Stimulated activated CD4-positive, alpha-beta T cell treated with anti-CD3 and anti-CD28 coated beads, TNF-alpha, amount 100 ng/mL, for 4 hours (primary cell): ENCODE measurements at regions not wholly inside any gene's neighbourhood (a gene's known extent, or its start where the extent isn't known, plus 50 kb on each side); places are given as distances from the start of the nearest gene placed in this dataset.

Experiments
- DNase-seq, 3 experiments: peaks; one replicate each; pipeline ENCODE4 v3.0.0-alpha.2; 2020; ENCODE audit warnings: low read depth in 3 of 3

DNA sequence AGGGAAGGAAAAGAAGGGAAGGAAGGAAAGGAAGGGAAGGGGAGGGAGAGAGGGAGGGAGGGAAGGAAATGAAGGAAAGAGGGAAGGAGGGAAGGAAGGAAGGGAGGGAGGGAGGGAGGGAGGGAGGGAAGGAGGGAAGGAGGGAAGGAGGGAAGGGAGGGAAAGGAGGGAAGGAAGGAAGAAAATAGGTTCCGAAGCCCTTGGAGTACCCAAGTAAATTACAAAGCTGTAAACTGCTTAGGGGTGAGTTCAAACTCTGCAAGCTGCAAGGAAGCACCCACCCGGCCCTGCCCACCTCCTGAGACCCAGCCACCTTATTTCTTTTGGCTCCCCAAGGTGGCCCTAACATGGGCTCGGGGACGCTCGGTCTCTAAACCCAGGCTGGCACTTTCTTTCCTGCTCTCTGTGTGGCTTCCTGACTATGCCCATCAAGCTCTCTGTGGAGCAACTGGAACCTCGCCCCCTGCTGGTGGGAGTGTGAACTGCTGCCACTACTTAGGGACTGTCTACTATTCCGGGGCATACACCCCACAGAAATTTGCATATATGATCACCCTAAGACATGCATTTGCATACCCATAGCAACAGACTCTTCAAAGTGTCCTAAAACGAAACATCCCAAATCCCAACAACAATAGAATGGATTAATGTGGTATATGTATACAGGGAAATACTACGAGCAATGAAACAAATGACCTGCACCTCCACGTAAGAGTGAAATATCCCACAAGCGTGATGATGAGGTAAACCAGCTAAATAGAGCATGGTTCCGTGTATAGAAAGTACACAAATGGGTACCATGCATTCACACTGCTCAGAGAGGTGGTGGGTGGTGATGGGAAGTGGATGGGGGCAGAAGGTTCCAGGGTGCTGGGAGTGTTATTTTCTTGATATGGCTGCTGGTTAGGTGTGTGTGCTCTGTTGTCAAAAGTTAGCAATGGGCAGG is 151.7 kb upstream of the TBL1X start:
- DNase-seq = peak; percentile 46 to 59 (median 58)

DNA sequence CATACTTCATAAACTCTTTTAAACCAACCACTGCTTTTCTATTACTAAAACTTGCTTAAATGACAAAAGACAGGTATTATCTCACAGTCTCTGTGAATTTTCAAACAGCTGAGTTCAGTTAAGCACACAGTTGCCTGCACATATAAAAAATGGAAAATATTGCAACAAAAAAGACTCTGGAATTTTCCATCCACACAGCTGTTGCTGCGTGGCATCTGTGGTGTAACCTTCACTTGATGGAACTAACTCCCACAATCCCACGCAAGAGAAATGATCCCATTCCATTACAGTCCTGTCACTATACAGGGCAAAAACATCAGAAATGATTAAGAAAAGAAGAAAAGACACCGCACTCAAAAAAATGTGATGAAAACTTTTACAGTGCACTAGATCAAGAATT is 149.8 kb upstream of the TBL1X start:
- no peak for DNase-seq

DNA sequence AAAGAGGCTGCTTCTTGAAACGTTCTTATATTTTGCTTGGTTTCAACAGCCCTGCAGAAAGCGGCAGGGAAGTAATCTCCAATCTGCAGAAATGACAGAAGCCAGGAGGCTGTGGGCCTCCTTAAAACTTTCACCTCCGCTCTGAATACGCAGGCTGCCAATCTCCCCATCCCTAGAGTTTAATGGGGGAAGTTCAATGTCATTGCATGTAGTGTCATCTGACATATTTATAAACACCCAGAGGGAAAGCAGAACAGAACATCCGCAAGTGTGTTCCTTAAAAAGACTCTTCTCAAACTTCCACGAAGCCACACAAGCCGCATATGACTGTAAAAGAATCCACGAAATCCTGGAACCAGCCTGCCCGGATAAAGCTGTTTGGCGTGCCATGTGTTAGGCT is 148.8 kb upstream of the TBL1X start:
- DNase-seq = no peak

DNA sequence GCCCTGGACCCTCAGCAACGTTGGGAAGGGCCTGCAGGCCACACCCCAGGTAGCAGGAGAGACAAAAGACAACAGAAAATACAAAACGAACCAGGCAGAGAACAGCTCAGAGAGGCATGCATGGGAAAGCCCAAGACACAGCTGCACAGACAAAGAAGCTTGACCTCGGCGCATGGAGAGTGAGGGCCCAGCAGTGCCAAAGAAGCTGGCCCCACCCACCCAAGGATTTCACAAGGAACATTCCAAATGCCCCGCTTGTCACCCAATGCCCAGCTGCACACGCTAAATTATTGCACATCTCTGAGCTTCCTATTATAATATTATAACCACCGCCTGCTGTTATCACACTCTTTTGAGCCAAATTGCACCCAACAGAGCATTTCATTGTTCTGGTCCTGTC is 147.7 kb upstream of the TBL1X start:
- DNase-seq = no peak

DNA sequence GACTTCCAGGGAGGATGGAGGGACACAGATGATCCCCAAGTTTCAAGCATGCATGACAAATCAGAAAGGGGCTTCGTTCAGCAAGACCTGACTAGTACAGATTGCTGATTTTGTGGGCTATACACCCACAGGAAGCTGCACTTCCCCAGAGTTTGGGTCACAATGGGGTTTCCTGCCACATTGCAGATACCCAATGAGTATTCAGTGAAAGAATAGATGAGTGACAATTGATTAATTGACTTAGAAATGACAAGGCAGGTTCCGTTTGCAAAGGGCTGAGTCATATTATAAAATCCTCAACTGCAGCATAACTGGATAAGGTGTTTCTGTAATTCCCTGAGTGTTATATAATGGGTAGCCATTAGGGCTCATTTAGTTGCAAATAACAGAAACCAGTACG is 146.6 kb upstream of the TBL1X start:
- DNase-seq = no peak

DNA sequence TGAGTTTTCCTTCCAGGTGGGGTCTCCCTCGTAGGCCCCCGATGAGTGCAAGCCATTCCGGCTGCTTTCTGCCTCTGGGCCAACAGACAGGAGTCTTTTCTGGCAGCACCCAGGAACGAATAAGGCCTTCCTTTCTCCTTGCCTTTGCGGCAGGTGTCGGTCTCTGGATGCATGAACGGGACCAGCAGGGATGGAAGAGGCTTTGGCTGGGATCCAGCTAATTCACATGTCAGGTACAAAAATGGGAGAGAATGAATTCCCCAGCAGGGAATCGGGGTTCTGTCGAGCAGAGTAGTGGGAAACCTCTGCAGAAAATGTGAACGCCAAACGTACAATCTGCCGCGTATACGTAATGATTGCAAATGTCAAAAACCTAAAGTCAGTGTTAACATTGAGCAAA is 146.1 kb upstream of the TBL1X start:
- no peak for DNase-seq

DNA sequence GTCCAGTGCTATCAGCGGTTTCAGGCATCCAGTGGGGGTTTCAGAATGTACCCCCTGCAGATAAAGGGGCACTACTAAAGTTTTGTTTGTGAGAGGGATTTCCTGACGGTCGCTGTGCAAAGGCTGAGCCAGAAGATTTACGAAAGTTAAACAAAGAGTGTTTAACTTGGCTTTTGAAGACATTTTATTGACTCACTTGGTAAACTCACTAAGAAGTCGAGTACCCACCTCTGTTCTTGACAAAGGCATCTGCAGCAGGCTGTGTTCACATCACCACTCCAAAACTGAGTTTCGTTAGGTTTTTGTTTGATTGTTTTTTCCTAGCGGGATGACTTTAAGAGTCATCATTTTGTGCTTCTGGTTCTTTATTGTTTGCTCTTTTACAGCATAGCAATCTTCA is 143.9 kb upstream of the TBL1X start:
- no peak for DNase-seq

DNA sequence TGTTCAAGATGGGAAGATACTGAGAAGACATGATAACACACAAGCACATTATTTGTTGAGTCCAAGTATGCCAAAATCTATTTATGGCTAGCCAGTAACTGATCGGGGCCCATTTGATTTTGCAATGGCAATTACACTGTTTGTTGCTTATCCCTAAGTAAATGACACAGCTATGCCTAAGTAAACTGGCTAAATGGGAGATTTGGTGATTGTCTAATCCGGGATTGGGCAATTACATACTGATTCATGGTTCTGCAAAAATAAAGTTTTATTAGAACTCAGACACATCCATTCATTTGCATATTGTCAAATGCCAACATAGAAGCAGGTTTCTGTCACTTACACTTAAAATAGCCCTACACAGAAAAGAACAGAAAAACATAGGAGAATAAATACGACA is 140.2 kb upstream of the TBL1X start:
- no peak for DNase-seq

DNA sequence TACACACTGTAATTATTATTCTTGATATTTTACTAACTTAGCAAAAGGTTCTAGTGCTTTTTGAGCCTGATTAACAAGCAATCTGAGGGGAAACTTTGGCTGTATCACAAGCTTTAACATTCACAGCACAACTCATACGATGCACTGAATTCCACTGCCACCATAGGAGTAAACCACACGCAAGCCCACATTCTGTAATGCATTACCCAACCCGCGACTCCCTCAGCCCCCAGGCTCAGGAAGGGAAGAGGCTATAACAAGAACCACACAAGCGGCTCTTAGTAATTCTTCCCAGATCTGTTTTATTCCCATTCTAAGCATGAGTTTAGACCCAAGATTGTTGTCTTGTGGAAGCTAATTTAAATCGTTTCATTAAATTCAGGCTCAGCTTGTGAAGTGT is 138.5 kb upstream of the TBL1X start:
- DNase-seq = no peak

DNA sequence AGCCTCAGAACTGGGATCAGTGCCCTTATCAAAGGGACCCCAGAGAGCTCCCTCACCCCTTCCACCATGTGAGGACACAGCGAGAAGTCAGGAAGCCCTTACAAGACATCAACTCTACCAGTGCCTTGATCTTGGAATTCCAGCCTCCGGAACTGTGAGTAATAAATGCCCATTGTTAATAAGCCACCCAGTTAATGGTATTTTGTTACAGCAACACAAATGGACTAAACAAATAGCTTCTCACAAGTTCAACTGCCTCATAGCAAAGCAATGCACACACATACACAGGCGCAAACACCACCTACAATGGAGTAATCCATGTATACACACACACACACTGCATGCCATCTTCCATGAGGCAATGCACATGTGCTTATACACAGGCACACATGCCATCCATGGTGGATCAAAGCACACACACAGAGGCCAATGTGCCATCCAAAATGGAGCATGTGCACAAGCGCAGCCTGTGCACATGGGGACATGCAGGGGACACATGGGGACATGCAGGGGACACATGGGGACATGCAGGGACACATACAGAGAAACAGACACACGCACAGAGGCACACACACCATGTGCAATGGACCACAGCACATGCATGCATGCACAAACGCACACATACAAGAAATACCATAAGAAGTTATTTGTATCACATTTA is 137.6 kb upstream of the TBL1X start:
- DNase-seq = no peak

DNA sequence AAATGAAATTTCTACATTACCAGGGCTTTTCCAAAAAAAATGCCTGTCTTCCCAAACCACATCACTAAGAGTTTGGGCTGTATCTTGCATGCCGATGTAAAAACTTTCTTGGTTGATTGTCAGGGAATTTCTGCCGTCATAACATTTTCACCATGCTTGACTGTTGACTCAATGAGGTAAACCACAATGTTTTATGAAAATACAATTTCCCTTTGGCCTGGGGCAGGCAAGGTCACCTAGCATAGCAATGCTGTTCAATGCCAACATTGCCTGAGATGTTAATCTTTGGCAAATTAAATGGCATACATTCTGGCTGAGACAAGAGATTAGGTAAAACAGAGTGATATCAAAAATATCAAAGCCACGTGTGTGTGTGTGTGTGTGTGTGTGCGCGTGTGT is 137.1 kb upstream of the TBL1X start:
- DNase-seq = no peak

DNA sequence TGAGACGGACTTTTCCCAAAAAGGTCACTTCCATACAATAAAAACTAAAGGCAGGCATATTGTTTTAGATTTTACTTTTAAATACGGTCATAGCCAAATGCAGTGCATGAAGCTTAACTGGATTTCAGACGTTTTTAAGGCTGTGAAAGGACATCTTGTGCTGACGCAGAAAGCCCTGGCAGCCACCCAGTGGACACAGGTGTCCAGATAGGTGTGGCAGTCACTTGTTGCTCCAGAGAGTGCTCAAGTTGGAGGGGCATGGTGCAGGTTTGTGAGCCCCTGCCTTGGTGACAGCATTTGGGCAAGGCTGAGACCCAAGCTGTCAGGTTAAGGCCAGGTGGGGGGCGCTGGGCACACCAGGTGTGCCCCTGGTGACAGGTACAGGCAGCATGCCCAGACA is 135.8 kb upstream of the TBL1X start:
- no peak for DNase-seq

DNA sequence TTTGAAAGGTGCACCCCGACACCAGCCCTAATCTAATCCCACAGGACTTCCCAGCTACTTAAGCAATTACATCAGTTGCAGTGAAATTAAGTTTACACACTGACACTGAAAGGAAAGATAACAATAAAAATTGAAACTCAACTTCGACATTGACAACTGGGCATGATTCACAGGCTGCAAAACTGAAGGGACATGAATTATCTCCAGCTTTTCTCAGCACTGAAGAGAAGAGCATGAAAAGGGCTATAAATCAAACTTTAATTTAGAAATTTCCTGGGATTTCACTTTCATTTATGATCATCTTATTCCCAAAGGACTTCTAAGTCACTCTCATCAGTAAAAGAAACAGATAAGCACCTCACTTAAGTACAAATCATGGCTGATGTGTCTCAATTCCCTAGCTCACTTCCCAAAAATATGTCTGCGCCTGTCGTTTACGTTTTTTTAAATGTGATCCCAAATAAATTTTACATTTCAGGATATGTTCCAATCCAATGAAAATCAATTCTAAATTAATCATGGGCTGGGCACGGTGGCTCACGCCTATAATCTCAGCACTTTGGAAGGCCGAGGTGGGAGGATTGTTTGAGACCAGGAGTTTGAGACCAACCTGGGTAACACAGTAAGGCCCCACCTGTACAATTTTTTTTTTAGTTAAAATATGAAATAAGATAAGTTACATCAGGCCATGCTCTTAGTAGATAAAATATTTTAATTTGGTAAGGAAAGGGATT is 134.4 kb upstream of the TBL1X start:
- DNase-seq = no peak

DNA sequence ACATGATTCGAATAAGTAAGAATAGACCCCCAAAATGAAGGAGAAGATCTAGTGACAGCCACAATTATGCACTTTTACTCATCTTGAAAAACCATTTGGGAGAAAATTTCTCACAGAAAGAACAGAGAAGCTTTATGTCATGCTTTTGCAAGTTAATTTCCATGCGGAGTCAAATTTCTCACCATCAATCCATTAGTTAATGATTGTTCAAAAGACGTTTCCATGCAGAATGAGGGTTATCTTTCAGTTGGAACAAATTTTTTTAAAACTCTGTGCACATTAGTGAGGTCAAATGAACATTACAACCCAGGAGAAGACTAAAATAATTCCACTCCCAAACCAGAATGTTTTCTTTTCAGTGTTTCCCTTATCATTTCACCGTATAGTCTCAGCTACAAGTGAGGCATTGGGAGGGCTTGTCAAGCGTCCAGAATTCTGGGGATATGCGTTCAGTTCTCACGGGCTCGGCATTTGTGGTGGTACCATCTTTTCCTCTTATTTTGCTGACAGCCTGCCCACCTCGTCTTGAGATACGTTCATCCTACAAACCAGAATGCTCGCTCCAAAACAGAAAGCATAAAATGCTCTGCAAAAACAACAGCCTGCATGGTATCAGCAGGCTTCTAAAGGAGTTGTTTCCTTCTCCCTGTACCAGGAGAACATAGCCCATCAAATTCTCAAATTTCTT is 130.8 kb upstream of the TBL1X start:
- DNase-seq = no peak

DNA sequence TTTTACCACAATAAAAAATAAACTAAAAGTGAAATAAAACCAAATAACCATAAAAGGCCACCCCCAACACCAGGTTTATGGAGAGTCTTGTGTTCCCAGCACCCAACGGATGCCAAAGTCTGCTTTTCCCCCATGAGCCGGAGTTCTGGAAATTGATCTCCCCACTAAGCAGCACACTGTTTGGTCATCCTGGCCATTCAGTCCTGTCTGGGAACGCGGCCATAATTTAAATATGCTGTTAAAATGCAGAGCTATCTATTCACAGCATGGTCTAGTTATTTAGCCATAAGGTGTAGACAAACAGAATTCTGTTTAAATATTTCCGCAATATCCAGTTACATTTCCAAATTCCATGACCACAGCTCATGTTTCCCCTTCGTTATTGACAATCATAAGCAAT is 129.6 kb upstream of the TBL1X start:
- no peak for DNase-seq

DNA sequence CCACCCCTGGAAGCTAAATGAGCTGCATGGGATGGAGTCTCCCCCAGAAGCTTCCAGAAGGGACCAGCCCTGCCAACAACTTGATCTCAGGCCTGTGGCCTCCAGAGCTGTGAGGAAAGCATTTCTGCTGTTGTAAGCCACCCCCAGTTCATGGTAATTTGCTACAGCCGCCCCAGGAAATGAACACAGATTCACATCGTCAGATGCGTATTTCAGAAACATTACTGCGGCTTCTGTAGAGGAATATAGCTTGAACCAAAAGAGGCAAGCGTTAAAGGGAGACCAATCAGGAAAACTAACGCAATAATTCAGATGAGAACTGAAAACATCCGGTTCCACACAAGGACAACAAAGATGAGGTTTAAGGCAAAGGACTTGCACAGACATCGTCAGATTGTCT is 128.4 kb upstream of the TBL1X start:
- DNase-seq = no peak

DNA sequence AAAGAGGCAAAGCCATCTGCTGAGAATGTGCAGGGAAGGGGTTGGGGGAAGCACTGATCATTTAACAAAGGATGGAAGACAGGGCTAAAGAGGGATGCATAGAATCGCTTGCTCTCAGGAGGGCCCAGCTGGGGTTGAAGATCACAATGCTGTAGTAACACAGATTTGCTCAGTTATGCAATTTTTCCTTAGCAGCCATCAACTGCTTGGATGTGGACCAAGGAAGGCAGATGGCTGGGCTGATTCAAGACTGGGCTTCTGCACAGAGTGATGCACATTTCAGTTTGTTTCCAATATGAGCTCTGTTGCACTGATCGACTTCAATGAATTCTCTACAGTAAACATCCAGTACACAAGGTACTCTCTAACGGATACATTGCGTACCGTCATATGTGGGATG is 127.8 kb upstream of the TBL1X start:
- no peak for DNase-seq

DNA sequence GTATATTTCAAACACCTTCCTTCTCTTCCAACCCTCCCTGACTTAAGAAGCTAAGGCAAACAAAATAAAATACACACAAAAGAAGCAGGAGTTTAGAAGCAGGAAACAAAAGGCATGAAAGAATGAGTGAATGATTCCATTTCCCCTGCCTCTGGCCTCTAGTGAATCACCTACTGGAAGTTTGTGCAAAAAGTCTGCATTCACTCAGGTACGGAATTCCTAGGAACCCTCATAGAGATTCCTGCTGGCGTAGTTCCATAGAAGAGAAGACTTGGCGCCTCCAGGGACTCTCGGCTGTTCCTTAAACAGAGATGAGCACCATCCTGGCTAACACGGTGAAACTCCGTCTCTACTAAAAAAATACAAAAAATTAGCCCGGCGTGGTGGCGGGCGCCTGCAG is 125.9 kb upstream of the TBL1X start:
- DNase-seq = no peak

DNA sequence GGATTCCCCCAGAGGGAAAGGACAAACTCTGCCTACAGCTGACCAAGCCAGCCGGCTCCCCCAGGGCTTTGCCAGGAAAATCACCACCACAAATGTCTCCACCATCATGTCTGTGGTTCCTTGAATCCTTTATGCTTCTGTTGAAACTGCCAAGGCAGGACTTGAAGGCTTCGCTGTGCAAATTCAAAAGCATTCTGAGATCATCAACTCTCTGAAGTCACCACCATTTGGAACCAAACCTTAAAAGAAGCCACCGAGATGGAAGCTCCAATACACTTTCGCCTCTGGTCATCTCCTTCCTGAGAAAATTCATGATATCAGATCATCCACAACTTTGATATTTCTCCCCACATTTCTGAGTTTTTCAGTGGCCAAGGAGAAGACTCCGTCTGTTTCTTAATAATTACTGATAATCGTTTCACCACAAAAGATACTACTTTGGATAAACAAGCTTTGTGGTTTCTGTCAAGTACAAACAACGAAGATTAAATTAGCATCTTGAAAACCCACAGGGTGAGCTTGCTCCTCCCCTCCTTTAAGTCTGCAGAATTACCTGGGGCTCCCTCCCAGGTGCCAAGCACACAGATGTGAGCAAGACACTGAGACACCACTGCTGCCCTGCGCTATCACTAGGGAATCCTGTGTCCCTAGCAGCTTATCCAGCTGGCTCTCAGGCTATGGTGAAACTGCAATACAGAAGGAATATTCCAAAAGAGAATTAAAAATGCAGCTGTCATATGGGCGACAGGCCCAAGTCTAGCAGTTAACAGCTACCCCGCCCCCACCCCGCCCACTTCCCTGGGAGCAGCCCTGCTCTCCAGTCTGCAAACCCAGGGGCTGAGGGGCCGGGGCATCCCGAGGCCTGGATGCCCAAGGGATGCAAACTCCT is 125.0 kb upstream of the TBL1X start:
- no peak for DNase-seq

DNA sequence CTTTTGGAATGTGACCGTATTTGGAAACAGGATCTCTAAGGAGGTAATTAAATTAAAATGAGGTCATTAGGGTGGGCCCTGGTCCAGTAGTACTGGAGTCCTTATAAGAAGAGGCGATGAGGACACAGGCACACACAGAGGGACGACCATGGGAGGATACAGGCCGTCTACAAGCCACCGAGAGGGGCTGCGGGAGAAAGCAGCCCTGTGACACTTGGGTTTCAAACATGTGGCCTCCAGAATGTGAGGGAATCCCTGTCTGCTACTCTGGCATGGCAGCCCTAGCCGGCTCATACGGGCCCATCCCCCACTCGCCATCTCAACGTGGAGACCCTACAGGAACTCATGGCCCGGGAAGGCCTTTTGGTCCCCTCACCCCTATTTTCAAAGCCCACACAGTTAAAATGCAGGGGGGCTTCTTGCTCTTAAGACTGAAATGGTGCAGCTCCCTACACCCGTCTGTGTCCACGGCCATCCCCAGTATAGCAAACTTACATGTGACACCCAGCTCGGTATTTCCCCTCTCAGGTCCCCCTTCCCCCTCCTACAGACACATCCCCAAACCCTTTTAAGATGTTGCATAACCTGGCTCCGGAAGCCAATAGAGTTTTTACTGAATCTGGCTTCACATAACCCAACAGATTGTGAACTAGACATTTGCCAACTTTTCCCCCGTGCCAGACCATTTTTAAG is 124.1 kb upstream of the TBL1X start:
- no peak for DNase-seq
